GM12878 (cell line): ENCODE measurements at regions not wholly inside any gene's neighbourhood (a gene's known extent, or its start where the extent isn't known, plus 50 kb on each side); places are given as distances from the start of the nearest gene placed in this dataset.

Source experiments
- BHLHE40 ChIP-seq, 2 experiments: fragments of 450-650 bp in 1 of 2; IDR thresholded peaks; 2 replicates each; pipeline ENCODE4 v1.6.1; 2011 to 2017; ENCODE audit warnings: low read depth in 2 of 2, borderline replicate concordance in 1 of 2, improper control_type of control experiment in 1 of 2, low read length in 1 of 2, mild to moderate bottlenecking in 1 of 2
- CEBPB ChIP-seq, 2 experiments: fragments of 150-350 bp in 1 of 2; IDR thresholded peaks; 2 replicates each; pipeline ENCODE4 v1.6.1; 2012 to 2014; ENCODE audit warnings: low read depth in 2 of 2, low read length in 2 of 2, borderline replicate concordance in 1 of 2, inconsistent platforms in 1 of 2
- FOXK2 ChIP-seq: fragments of 450-650 bp; IDR thresholded peaks from 2 replicates; pipeline ENCODE4 v1.6.1; 2017; ENCODE audit warnings: mild to moderate bottlenecking, moderate library complexity
- TF ChIP-seq, protein P1 (sequence below): fragments of 450-650 bp; IDR thresholded peaks from 2 replicates; pipeline ENCODE4 v1.6.1; 2017; ENCODE audit warnings: antibody characterized with exemption, mild to moderate bottlenecking, moderate library complexity

DNA sequence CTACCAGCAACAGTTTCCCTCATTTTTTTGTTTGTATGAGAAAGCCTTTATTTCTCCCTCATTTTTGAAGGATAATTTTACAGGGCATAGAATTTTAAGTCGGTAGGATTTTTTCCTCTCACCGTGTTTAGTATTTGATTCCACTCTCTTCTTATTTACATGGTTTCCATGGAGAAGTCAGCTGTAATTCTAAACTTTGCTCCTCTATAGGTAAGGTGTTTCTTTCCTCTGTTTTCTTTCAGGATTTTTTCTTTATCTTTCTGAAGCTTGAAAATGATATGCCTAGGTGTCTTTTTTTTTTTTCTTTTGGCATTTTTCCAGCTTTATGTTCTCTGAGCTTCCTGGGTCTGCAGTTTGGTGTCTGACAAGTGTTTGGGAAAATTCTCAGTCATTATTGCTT, 75.6 kb upstream of the ETV6 start:
- no peak for TF ChIP-seq FOXK2
- no peak for TF ChIP-seq BHLHE40 (IDR thresholded peaks at IDR 0.05; ENCODE audit: borderline replicate concordance in 1 of 2, low read depth in 2 of 2, low read length in 1 of 2)
- TF ChIP-seq, protein P1, sequence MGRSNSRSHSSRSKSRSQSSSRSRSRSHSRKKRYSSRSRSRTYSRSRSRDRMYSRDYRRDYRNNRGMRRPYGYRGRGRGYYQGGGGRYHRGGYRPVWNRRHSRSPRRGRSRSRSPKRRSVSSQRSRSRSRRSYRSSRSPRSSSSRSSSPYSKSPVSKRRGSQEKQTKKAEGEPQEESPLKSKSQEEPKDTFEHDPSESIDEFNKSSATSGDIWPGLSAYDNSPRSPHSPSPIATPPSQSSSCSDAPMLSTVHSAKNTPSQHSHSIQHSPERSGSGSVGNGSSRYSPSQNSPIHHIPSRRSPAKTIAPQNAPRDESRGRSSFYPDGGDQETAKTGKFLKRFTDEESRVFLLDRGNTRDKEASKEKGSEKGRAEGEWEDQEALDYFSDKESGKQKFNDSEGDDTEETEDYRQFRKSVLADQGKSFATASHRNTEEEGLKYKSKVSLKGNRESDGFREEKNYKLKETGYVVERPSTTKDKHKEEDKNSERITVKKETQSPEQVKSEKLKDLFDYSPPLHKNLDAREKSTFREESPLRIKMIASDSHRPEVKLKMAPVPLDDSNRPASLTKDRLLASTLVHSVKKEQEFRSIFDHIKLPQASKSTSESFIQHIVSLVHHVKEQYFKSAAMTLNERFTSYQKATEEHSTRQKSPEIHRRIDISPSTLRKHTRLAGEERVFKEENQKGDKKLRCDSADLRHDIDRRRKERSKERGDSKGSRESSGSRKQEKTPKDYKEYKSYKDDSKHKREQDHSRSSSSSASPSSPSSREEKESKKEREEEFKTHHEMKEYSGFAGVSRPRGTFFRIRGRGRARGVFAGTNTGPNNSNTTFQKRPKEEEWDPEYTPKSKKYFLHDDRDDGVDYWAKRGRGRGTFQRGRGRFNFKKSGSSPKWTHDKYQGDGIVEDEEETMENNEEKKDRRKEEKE = no peak
- TF ChIP-seq CEBPB (IDR thresholded peaks at IDR 0.05; ENCODE audit: borderline replicate concordance in 1 of 2, low read depth in 2 of 2, low read length in 2 of 2) = no peak
